T-cell (primary cell): ENCODE measurements at regions not wholly inside any gene's neighbourhood (a gene's known extent, or its start where the extent isn't known, plus 50 kb on each side); places are given as distances from the start of the nearest gene placed in this dataset.
"Not testable (repeated sequence)": the region's sequence is repeated elsewhere in the genome, so short reads cannot be mapped to it uniquely, and the experiment has no call there.

Experiments used
- ATAC-seq, 4 experiments: fragments of 200-7000 bp in 3 of 4; fragments of 150-1000 bp in 1 of 4; cut with Tn5 transposase; replicated peaks in 1 of 4; 1 replicate in 3 of 4; 2 replicates in 1 of 4; pipeline ENCODE4 v1.10.0; 2021; ENCODE audit warnings: moderate library complexity in 3 of 4, mild to moderate bottlenecking in 2 of 4, moderate number of reproducible peaks in 1 of 4
- CTCF ChIA-PET, 2 donors: fragments of 300-600 bp; sonication (Branson Sonifier 250); formaldehyde crosslinking; loops; one replicate each; lab custom pipeline; 2022; ENCODE audit warnings: antibody characterized with exemption in 2 of 2; lab: Charles Lee
- POLR2A ChIA-PET, 2 donors: fragments of 300-600 bp; sonication (Branson Sonifier 250); formaldehyde crosslinking; loops; one replicate each; lab custom pipeline; 2022; ENCODE audit warnings: antibody characterized with exemption in 2 of 2; lab: Charles Lee
- DNase-seq, 35 experiments: peaks; one replicate each; pipeline versions ENCODE4 v3.0.0 to v3.0.0-alpha.2; 2013 to 2023
- H3K27ac ChIP-seq: one replicate; pipeline ENCODE4 v1.5.1; 2013; ENCODE audit warnings: low read length
- H3K27me3 ChIP-seq, 2 experiments: replicated peaks in 1 of 2; 1 replicate in 1 of 2; 2 replicates in 1 of 2; pipeline versions ENCODE4 v1.6.1 to v1.7.0; 2013; ENCODE audit warnings: low read length in 1 of 2, mixed read lengths in 1 of 2; ENCODE audit not compliant: control insufficient read depth in 2 of 2, insufficient read depth in 2 of 2; ENCODE audit errors: extremely low read depth in 1 of 2
- H3K36me3 ChIP-seq, 2 donors: 1 replicate in 1 of 2; 2 replicates in 1 of 2; pipeline versions ENCODE4 v1.6.1 to v1.7.0; 2013; ENCODE audit warnings: low read length in 1 of 2; ENCODE audit not compliant: control insufficient read depth in 2 of 2, insufficient read depth in 1 of 2; ENCODE audit errors: extremely low read depth in 1 of 2
- H3K4me1 ChIP-seq, 2 experiments: 1 replicate in 1 of 2; 2 replicates in 1 of 2; pipeline versions ENCODE4 v1.6.1 to v1.7.0; 2013; ENCODE audit warnings: low read length in 2 of 2, mixed read lengths in 1 of 2; ENCODE audit not compliant: insufficient read depth in 2 of 2, control insufficient read depth in 1 of 2; ENCODE audit errors: extremely low read depth in 1 of 2
- H3K4me3 ChIP-seq, 2 donors: 1 replicate in 1 of 2; 2 replicates in 1 of 2; pipeline versions ENCODE4 v1.5.1 to v1.7.0; 2013; ENCODE audit warnings: mild to moderate bottlenecking in 2 of 2, low read length in 1 of 2, moderate library complexity in 1 of 2; ENCODE audit not compliant: control insufficient read depth in 1 of 2; ENCODE audit errors: extremely low read depth in 1 of 2
- H3K9me3 ChIP-seq: 2 replicates; pipeline ENCODE4 v1.7.0; 2013
- H3K27ac Mint-ChIP-seq, 2 donors: one replicate each; pipeline ENCODE4 v1.8.0; 2020 to 2021; ENCODE audit warnings: mild to moderate bottlenecking in 2 of 2, mixed read lengths in 2 of 2
- H3K27me3 Mint-ChIP-seq, 2 donors: one replicate each; pipeline ENCODE4 v1.8.0; 2021 to 2022; ENCODE audit warnings: mixed read lengths in 2 of 2
- H3K36me3 Mint-ChIP-seq: one replicate; pipeline ENCODE4 v1.8.0; 2021; ENCODE audit warnings: mixed read lengths
- H3K4me1 Mint-ChIP-seq, 3 donors: one replicate each; pipeline ENCODE4 v1.8.0; 2020 to 2022; ENCODE audit warnings: mixed read lengths in 3 of 3, mild to moderate bottlenecking in 1 of 3
- H3K4me3 Mint-ChIP-seq, 3 donors: one replicate each; pipeline ENCODE4 v1.8.0; 2020 to 2022; ENCODE audit warnings: mild to moderate bottlenecking in 3 of 3, mixed read lengths in 3 of 3, moderate library complexity in 3 of 3
- H3K9me3 Mint-ChIP-seq, 3 donors: one replicate each; pipeline ENCODE4 v1.8.0; 2020 to 2022; ENCODE audit warnings: mixed read lengths in 3 of 3
- WGBS: methylation state at CpG from one replicate; pipeline ENCODE4 v1.1.5; 2013; ENCODE audit warnings: missing lambda C conversion rate; ENCODE audit not compliant: insufficient coverage; 5-methylcytosine and 5-hydroxymethylcytosine counted together

GRCh38 chr3:72617424-72618024 lies 230.7 kb downstream of the SHQ1 start:
- Histone ChIP-seq H3K27ac (no peak overlapping the region), H3K36me3 (no peaks in the 10 kb centered on the region), H3K9me3 (no peaks in the 10 kb centered on the region), H3K4me3 (no peak overlapping the region), H3K27me3 (no peaks in the 10 kb centered on the region), H3K4me1 (peaks cover 0 to 6% of the 10 kb centered on the region in 2 experiments)
- no peak for DNase-seq
- H3K9me3 Mint-ChIP-seq = peaks cover 3 to 11% (median 8%) of the 10 kb centered on the region in 3 donors
- ChIA-PET CTCF (no interaction called here), POLR2A (no interaction called here)
- H3K27me3 Mint-ChIP-seq = no peaks in the 10 kb centered on the region
- no peak overlapping the region for H3K27ac Mint-ChIP-seq
- no peak overlapping the region for H3K4me3 Mint-ChIP-seq
- H3K36me3 Mint-ChIP-seq = no peaks in the 10 kb centered on the region
- 67% methylated on average over 1 of the region's 5 CpGs for WGBS
- peaks cover 3 to 6% (median 5%) of the 10 kb centered on the region in 3 donors for H3K4me1 Mint-ChIP-seq
- no peak for ATAC-seq

GRCh38 chr3:72615776-72616175 lies 232.5 kb downstream of the SHQ1 start:
- ChIA-PET POLR2A (no interaction called here), CTCF (no interaction called here)
- Mint-ChIP-seq H3K27me3 (no peaks in the 10 kb centered on the region), H3K4me3 (no peak overlapping the region), H3K9me3 (peaks cover 3 to 11% (median 8%) of the 10 kb centered on the region in 3 donors), H3K36me3 (no peaks in the 10 kb centered on the region), H3K27ac (no peak overlapping the region), H3K4me1 (peaks cover 3 to 6% (median 5%) of the 10 kb centered on the region in 3 donors)
- Histone ChIP-seq H3K36me3 (no peaks in the 10 kb centered on the region), H3K27me3 (no peaks in the 10 kb centered on the region), H3K4me3 (no peak overlapping the region), H3K4me1 (peaks cover 0 to 6% of the 10 kb centered on the region in 2 experiments), H3K9me3 (no peaks in the 10 kb centered on the region), H3K27ac (no peak overlapping the region)
- DNase-seq (no peak), ATAC-seq (no peak)
- WGBS = 90% methylated on average over 3 of the region's 6 CpGs

GRCh38 chr3:72615182-72615581 lies 233.1 kb downstream of the SHQ1 start:
- H3K36me3 Mint-ChIP-seq = no peaks in the 10 kb centered on the region
- H3K36me3 ChIP-seq = no peaks in the 10 kb centered on the region
- H3K27ac Mint-ChIP-seq = no peak overlapping the region
- ATAC-seq (no peak), DNase-seq (no peak)
- WGBS = no CpG with 5 or more reads among the region's 3 CpGs
- H3K4me1 ChIP-seq = peaks cover 0 to 6% of the 10 kb centered on the region in 2 experiments
- H3K9me3 Mint-ChIP-seq = peaks cover 3 to 11% (median 8%) of the 10 kb centered on the region in 3 donors
- H3K9me3 ChIP-seq = no peaks in the 10 kb centered on the region
- ChIA-PET POLR2A (interaction anchor here in 1 of 2 donors (0.5 kb wide), 1 partner anchor 38 kb away, joined by 3 read pairs; no protein-coding TSS in a partner anchor), CTCF (no interaction called here)
- H3K27ac ChIP-seq = no peak overlapping the region
- no peak overlapping the region for H3K4me3 ChIP-seq
- H3K27me3 ChIP-seq = no peaks in the 10 kb centered on the region
- peaks cover 3 to 6% (median 5%) of the 10 kb centered on the region in 3 donors for H3K4me1 Mint-ChIP-seq
- no peaks in the 10 kb centered on the region for H3K27me3 Mint-ChIP-seq
- H3K4me3 Mint-ChIP-seq = no peak overlapping the region

- no peak overlapping the region for H3K27ac Mint-ChIP-seq
- CTCF ChIA-PET = no interaction called here
- ATAC-seq = no peak
Measured at GRCh38 chr3:72614394-72615074, 233.7 kb downstream of the SHQ1 start.

DNA sequence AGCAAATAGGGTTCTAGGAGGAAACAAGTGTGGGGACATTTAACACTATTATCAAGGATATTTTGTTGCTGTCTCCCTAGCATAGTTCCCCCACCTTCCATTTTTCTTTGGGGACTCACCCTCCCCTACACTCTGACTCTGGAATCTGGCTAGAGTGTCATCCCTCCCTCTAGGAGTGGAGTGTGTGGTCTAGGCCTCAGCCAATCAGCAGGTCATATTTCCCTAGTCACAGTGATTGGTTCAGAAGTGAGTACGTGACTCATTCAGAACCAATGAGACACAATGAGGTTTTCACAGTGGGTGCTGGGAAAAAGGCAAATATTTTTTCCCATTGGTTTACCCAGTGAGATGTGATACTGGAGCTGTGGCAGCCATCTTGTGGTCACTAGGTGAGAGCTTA lies 234.4 kb downstream of the SHQ1 start:
- Histone ChIP-seq H3K27ac (no peak overlapping the region), H3K4me3 (no peak overlapping the region), H3K9me3 (no peaks in the 10 kb centered on the region), H3K27me3 (no peaks in the 10 kb centered on the region), H3K36me3 (no peaks in the 10 kb centered on the region), H3K4me1 (peaks cover 0 to 6% of the 10 kb centered on the region in 2 experiments)
- Mint-ChIP-seq H3K9me3 (peaks cover 3 to 11% (median 5%) of the 10 kb centered on the region in 3 donors), H3K27ac (no peak overlapping the region), H3K27me3 (no peaks in the 10 kb centered on the region), H3K4me3 (no peak overlapping the region), H3K36me3 (no peaks in the 10 kb centered on the region), H3K4me1 (peaks cover 3 to 6% (median 5%) of the 10 kb centered on the region in 3 donors)
- POLR2A ChIA-PET = no interaction called here
- CTCF ChIA-PET = no interaction called here
- ATAC-seq = no peak
- WGBS = no CpG with 5 or more reads among the region's 1 CpG
- no peak for DNase-seq

More at GRCh38 chr3:72614394-72615074, 233.7 kb downstream of the SHQ1 start:
- Histone ChIP-seq H3K9me3 (no peaks in the 10 kb centered on the region), H3K27me3 (no peaks in the 10 kb centered on the region), H3K4me3 (no peak overlapping the region), H3K36me3 (no peaks in the 10 kb centered on the region), H3K27ac (no peak overlapping the region), H3K4me1 (peaks cover 0 to 6% of the 10 kb centered on the region in 2 experiments)
- DNase-seq = no peak
- no CpG with 5 or more reads among the region's 5 CpGs for WGBS
- no peaks in the 10 kb centered on the region for H3K27me3 Mint-ChIP-seq
- POLR2A ChIA-PET = interaction anchor here in 1 of 2 donors (0.5 kb wide), 1 partner anchor 38 kb away, joined by 3 read pairs; no protein-coding TSS in a partner anchor
- H3K4me1 Mint-ChIP-seq = peaks cover 3 to 6% (median 5%) of the 10 kb centered on the region in 3 donors
- H3K36me3 Mint-ChIP-seq = no peaks in the 10 kb centered on the region
- H3K9me3 Mint-ChIP-seq = peaks cover 3 to 11% (median 8%) of the 10 kb centered on the region in 3 donors
- H3K4me3 Mint-ChIP-seq = no peak overlapping the region

GRCh38 chr3:72609114-72609513 lies 239.1 kb downstream of the SHQ1 start:
- H3K9me3 ChIP-seq, H3K27ac Mint-ChIP-seq, H3K4me1 ChIP-seq, H3K27me3 ChIP-seq, ATAC-seq, H3K27me3 Mint-ChIP-seq, H3K9me3 Mint-ChIP-seq, CTCF ChIA-PET, POLR2A ChIA-PET, H3K4me3 Mint-ChIP-seq, H3K27ac ChIP-seq, H3K36me3 Mint-ChIP-seq, H3K4me1 Mint-ChIP-seq, H3K4me3 ChIP-seq, DNase-seq, H3K36me3 ChIP-seq: not testable (repeated sequence)
- WGBS = no CpG with 5 or more reads among the region's 5 CpGs
